ENCODE measurements at regions not wholly inside any gene's neighbourhood (a gene's known extent, or its start where the extent isn't known, plus 50 kb on each side); places are given as distances from the start of the nearest gene placed in this dataset.

DNA sequence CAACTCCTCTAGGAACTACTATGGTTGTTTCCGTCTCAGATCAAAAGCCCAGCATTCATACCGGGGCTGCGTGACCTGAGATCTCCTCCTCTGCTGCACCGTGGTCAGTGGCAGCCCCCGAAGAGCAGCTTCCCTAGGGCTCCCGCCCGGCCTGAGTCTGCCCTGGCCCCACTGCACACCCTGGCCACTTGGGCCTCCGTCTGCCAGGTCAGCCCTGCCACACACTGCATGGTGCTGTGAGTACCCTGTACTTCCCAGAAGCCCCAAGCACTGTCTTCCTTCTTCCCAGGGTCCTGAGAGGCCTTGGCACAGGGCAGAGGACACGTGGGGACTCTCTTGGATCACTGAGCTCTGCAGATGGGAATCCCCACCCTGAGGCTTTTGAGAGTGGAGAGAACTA, 81.5 kb upstream of the GPC1 start:
- TF ChIP-seq, protein P1, sequence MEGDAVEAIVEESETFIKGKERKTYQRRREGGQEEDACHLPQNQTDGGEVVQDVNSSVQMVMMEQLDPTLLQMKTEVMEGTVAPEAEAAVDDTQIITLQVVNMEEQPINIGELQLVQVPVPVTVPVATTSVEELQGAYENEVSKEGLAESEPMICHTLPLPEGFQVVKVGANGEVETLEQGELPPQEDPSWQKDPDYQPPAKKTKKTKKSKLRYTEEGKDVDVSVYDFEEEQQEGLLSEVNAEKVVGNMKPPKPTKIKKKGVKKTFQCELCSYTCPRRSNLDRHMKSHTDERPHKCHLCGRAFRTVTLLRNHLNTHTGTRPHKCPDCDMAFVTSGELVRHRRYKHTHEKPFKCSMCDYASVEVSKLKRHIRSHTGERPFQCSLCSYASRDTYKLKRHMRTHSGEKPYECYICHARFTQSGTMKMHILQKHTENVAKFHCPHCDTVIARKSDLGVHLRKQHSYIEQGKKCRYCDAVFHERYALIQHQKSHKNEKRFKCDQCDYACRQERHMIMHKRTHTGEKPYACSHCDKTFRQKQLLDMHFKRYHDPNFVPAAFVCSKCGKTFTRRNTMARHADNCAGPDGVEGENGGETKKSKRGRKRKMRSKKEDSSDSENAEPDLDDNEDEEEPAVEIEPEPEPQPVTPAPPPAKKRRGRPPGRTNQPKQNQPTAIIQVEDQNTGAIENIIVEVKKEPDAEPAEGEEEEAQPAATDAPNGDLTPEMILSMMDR (IDR thresholded peaks at IDR 0.05) = no peak
- no peak for TF ChIP-seq POLR2A (IDR thresholded peaks at IDR 0.05)
- no peak for TF ChIP-seq POLR2AphosphoS5 (IDR thresholded peaks at IDR 0.05)
